ENCODE measurements at regions not wholly inside any gene's neighbourhood (a gene's known extent, or its start where the extent isn't known, plus 50 kb on each side); places are given as distances from the start of the nearest gene placed in this dataset.
A peak's percentile ranks its signal among the peaks of the same experiment; 100 is the strongest.
"Not testable (repeated sequence)": the region's sequence is repeated elsewhere in the genome, so short reads cannot be mapped to it uniquely, and the experiment has no call there.

- Histone ChIP-seq H3K27me3 (no peaks in the 10 kb centered on the region), H3K27ac (no peak overlapping the region), H3K9me3 (no peaks in the 10 kb centered on the region), H3K4me3 (no peak overlapping the region), H3K36me3 (no peaks in the 10 kb centered on the region), H3K4me1 (no peaks in the 10 kb centered on the region)
- TF ChIP-seq POLR2AphosphoS5 (IDR thresholded peaks at IDR 0.05) (no peak), POLR2A (IDR thresholded peaks at IDR 0.05) (no peak), EP300 (IDR thresholded peaks at IDR 0.05) (no peak), CTCF (IDR thresholded peaks at IDR 0.05) (no peak)
- intact Hi-C loops (cut with DNase I; ENCODE audit: low total_unique reads), result no loop called here
- WGBS, 5 donors, result 63 to 75% (median 70%) methylated on average over 10 of the region's 10 CpGs
- DNase-seq, result no peak
Measured at GRCh38 chr16:10325783-10326543, 59.9 kb upstream of the ATF7IP2 start.

- H3K27ac ChIP-seq, result no peak overlapping the region
- no peaks in the 10 kb centered on the region for H3K27me3 ChIP-seq
- no peak for DNase-seq
- intact Hi-C loops (cut with DNase I; ENCODE audit: low total_unique reads), result no loop called here
- H3K4me3 ChIP-seq, result no peak overlapping the region
- no peaks in the 10 kb centered on the region for H3K9me3 ChIP-seq
- H3K4me1 ChIP-seq, result no peaks in the 10 kb centered on the region
- H3K36me3 ChIP-seq, result no peaks in the 10 kb centered on the region
- WGBS, 5 donors, result 85 to 95% (median 92%) methylated on average over 5 of the region's 5 CpGs
- TF ChIP-seq CTCF (IDR thresholded peaks at IDR 0.05) (no peak), POLR2A (IDR thresholded peaks at IDR 0.05) (no peak), EP300 (IDR thresholded peaks at IDR 0.05) (no peak), POLR2AphosphoS5 (IDR thresholded peaks at IDR 0.05) (no peak)
Measured at GRCh38 chr16:10326647-10327046, 59.2 kb upstream of the ATF7IP2 start.

GRCh38 chr16:10328291-10328690 lies 57.6 kb upstream of the ATF7IP2 start:
- H3K27ac ChIP-seq; H3K27me3 ChIP-seq; intact Hi-C loops (cut with DNase I; ENCODE audit: low total_unique reads); H3K4me3 ChIP-seq; H3K36me3 ChIP-seq; H3K4me1 ChIP-seq; H3K9me3 ChIP-seq: not testable (repeated sequence)
- DNase-seq, result peak in 1 of 2 donors; percentile 26
- 60 to 77% (median 65%) methylated on average over 5 of the region's 5 CpGs for WGBS, 5 donors

GRCh38 chr16:10332241-10332640 lies 53.6 kb upstream of the ATF7IP2 start:
- no peaks in the 10 kb centered on the region for H3K9me3 ChIP-seq
- H3K4me3 ChIP-seq, result no peak overlapping the region
- no peak for TF ChIP-seq POLR2A (IDR thresholded peaks at IDR 0.05)
- no peak for TF ChIP-seq CTCF (IDR thresholded peaks at IDR 0.05)
- no peak for TF ChIP-seq EP300 (IDR thresholded peaks at IDR 0.05)
- TF ChIP-seq POLR2AphosphoS5 (IDR thresholded peaks at IDR 0.05), result no peak
- no peaks in the 10 kb centered on the region for H3K36me3 ChIP-seq
- H3K4me1 ChIP-seq, result peaks cover 0 to 3% (median 0%) of the 10 kb centered on the region in 4 donors
- H3K27me3 ChIP-seq, result no peaks in the 10 kb centered on the region
- intact Hi-C loops (cut with DNase I; ENCODE audit: low total_unique reads), result no loop called here
- no peak for DNase-seq
- no peak overlapping the region for H3K27ac ChIP-seq

- no peak for DNase-seq
- no peaks in the 10 kb centered on the region for H3K27me3 ChIP-seq
- intact Hi-C loops (cut with DNase I; ENCODE audit: low total_unique reads), result no loop called here
- H3K9me3 ChIP-seq, result no peaks in the 10 kb centered on the region
- no peak for TF ChIP-seq POLR2A (IDR thresholded peaks at IDR 0.05)
- H3K27ac ChIP-seq, result no peak overlapping the region
- H3K4me1 ChIP-seq, result peaks cover 0 to 3% (median 0%) of the 10 kb centered on the region in 4 donors
- no peak overlapping the region for H3K4me3 ChIP-seq
- WGBS, 5 donors, result 86 to 94% (median 93%) methylated on average over 7 of the region's 7 CpGs
- H3K36me3 ChIP-seq, result no peaks in the 10 kb centered on the region
Measured at GRCh38 chr16:10332775-10333174, 53.1 kb upstream of the ATF7IP2 start.

Measured in stomach (tissue), 8 donors.